Tibial nerve (tissue), 4 donors: ENCODE measurements at regions not wholly inside any gene's neighbourhood (a gene's known extent, or its start where the extent isn't known, plus 50 kb on each side); places are given as distances from the start of the nearest gene placed in this dataset.

Experiments used
- DNase-seq, 2 donors: peaks; one replicate each; pipeline ENCODE4 v3.0.0-alpha.2; 2019; ENCODE audit warnings: low spot score in 2 of 2
- H3K27ac ChIP-seq, 4 donors: fragments of 200-600 bp; sonication (generic) in 3 of 4; one replicate each; pipeline ENCODE4 v1.5.1; 2017 to 2019; ENCODE audit warnings: mild to moderate bottlenecking in 1 of 4
- H3K27me3 ChIP-seq, 2 donors: fragments of 200-600 bp; sonication (generic) in 1 of 2; one replicate each; pipeline versions ENCODE4 v1.5.1 to v1.6.0; 2017 to 2019
- H3K36me3 ChIP-seq, 3 donors: fragments of 200-600 bp; sonication (generic); one replicate each; pipeline ENCODE4 v1.5.1; 2018 to 2019
- H3K4me1 ChIP-seq, 4 donors: fragments of 200-600 bp; sonication (generic) in 3 of 4; one replicate each; pipeline ENCODE4 v1.5.1; 2017 to 2019
- H3K4me3 ChIP-seq, 4 donors: fragments of 200-600 bp; sonication (generic) in 3 of 4; one replicate each; pipeline ENCODE4 v1.5.1; 2017 to 2019; ENCODE audit warnings: mild to moderate bottlenecking in 1 of 4, moderate library complexity in 1 of 4
- H3K9me3 ChIP-seq, 4 donors: fragments of 200-600 bp; sonication (generic) in 3 of 4; one replicate each; pipeline ENCODE4 v1.5.1; 2017 to 2019
- CTCF ChIP-seq, 5 experiments: fragments of 200-600 bp in 3 of 5; fragments of 450-650 bp in 2 of 5; sonication (generic) in 3 of 5; IDR thresholded peaks; one replicate each; pipeline ENCODE4 v1.5.1; 2016 to 2019; ENCODE audit warnings: antibody characterized with exemption in 5 of 5, mild to moderate bottlenecking in 3 of 5, moderate library complexity in 2 of 5
- EP300 ChIP-seq, 2 donors: sonication (generic); formaldehyde crosslinking; IDR thresholded peaks; one replicate each; pipeline ENCODE4 v1.6.1; 2017; ENCODE audit warnings: antibody characterized with exemption in 2 of 2, mild to moderate bottlenecking in 1 of 2
- POLR2A ChIP-seq, 2 donors: fragments of 450-650 bp; IDR thresholded peaks; one replicate each; pipeline ENCODE4 v1.6.1; 2017; ENCODE audit warnings: antibody characterized with exemption in 2 of 2, mild to moderate bottlenecking in 2 of 2, moderate library complexity in 2 of 2
- WGBS, 2 donors: methylation state at CpG; one replicate each; pipeline ENCODE4 v1.1.5; 2018; 5-methylcytosine and 5-hydroxymethylcytosine counted together

- H3K27ac ChIP-seq, result no peak overlapping the region
- no peaks in the 10 kb centered on the region for H3K27me3 ChIP-seq
- H3K36me3 ChIP-seq, result no peaks in the 10 kb centered on the region
- no peak for DNase-seq
- WGBS, 2 donors, result 92 to 93% methylated on average over 4 of the region's 4 CpGs
- no peaks in the 10 kb centered on the region for H3K9me3 ChIP-seq
- no peaks in the 10 kb centered on the region for H3K4me1 ChIP-seq
- H3K4me3 ChIP-seq, result no peak overlapping the region
- TF ChIP-seq POLR2A (IDR thresholded peaks at IDR 0.05) (no peak), CTCF (IDR thresholded peaks at IDR 0.05) (no peak), EP300 (IDR thresholded peaks at IDR 0.05) (no peak)
Measured at GRCh38 chr2:88892788-88893187, 201.3 kb downstream of the RPIA start.

- no peak for DNase-seq
- 79% methylated on average over 1 of the region's 1 CpG for WGBS, 2 donors
- Histone ChIP-seq H3K4me3 (no peak overlapping the region), H3K27me3 (peaks cover 0 to 5% of the 10 kb centered on the region in 2 donors), H3K9me3 (no peaks in the 10 kb centered on the region), H3K36me3 (no peaks in the 10 kb centered on the region), H3K27ac (no peak overlapping the region), H3K4me1 (no peaks in the 10 kb centered on the region)
- TF ChIP-seq EP300 (IDR thresholded peaks at IDR 0.05) (no peak), POLR2A (IDR thresholded peaks at IDR 0.05) (no peak), CTCF (IDR thresholded peaks at IDR 0.05) (no peak)
Measured at GRCh38 chr2:88896971-88897370, 205.5 kb downstream of the RPIA start.

DNA sequence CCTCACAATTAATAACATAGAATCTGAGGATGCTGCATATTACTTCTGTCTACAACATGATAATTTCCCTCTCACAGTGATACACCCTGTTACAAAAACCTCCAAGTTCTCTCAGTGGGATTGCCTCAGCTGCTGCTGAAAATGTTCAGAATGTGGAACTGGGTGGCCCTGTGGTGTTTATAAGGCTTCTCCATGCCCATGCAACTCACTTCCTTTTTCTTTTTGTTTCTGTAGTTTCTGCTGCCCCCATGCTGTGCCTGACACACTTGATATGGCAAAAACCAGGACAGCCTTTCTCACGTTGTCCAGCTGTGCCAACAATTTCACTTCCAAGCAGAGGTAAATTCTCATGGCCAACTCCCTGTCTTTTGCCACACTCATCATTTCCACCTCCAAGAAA is 206.2 kb downstream of the RPIA start:
- Histone ChIP-seq H3K27ac (no peak overlapping the region), H3K36me3 (no peaks in the 10 kb centered on the region), H3K9me3 (no peaks in the 10 kb centered on the region), H3K27me3 (peaks cover 0 to 5% of the 10 kb centered on the region in 2 donors), H3K4me3 (no peak overlapping the region), H3K4me1 (no peaks in the 10 kb centered on the region)
- WGBS, 2 donors, result 28% methylated on average over 1 of the region's 1 CpG
- TF ChIP-seq EP300 (IDR thresholded peaks at IDR 0.05) (no peak), POLR2A (IDR thresholded peaks at IDR 0.05) (no peak), CTCF (IDR thresholded peaks at IDR 0.05) (no peak)
- peak in 1 of 2 donors; percentile 5 for DNase-seq

- peak in 1 of 2 donors; percentile 6 for DNase-seq
- Histone ChIP-seq H3K4me1 (no peaks in the 10 kb centered on the region), H3K4me3 (no peak overlapping the region), H3K27me3 (peaks cover 0 to 5% of the 10 kb centered on the region in 2 donors), H3K36me3 (no peaks in the 10 kb centered on the region), H3K27ac (no peak overlapping the region), H3K9me3 (no peaks in the 10 kb centered on the region)
- no peak for TF ChIP-seq EP300 (IDR thresholded peaks at IDR 0.05)
- TF ChIP-seq CTCF (IDR thresholded peaks at IDR 0.05), result peak; percentile 45 to 57 (median 50)
- 3 to 6% methylated on average over 2 of the region's 2 CpGs for WGBS, 2 donors
Measured at GRCh38 chr2:88903749-88904353, 212.4 kb downstream of the RPIA start.

GRCh38 chr2:88913280-88913679 is 221.8 kb downstream of the RPIA start:
- no peak for DNase-seq
- H3K27me3 ChIP-seq, result no peaks in the 10 kb centered on the region

More at GRCh38 chr2:88913280-88913679, 221.8 kb downstream of the RPIA start:
- TF ChIP-seq EP300 (IDR thresholded peaks at IDR 0.05) (no peak), CTCF (IDR thresholded peaks at IDR 0.05) (no peak), POLR2A (IDR thresholded peaks at IDR 0.05) (no peak)
- H3K36me3 ChIP-seq, result no peaks in the 10 kb centered on the region
- no peaks in the 10 kb centered on the region for H3K9me3 ChIP-seq
- no peaks in the 10 kb centered on the region for H3K4me1 ChIP-seq
- H3K27ac ChIP-seq, result no peak overlapping the region
- no peak overlapping the region for H3K4me3 ChIP-seq
